ENCODE measurements at regions not wholly inside any gene's neighbourhood (a gene's known extent, or its start where the extent isn't known, plus 50 kb on each side); places are given as distances from the start of the nearest gene placed in this dataset.
"Not testable (repeated sequence)": the region's sequence is repeated elsewhere in the genome, so short reads cannot be mapped to it uniquely, and the experiment has no call there.

DNA sequence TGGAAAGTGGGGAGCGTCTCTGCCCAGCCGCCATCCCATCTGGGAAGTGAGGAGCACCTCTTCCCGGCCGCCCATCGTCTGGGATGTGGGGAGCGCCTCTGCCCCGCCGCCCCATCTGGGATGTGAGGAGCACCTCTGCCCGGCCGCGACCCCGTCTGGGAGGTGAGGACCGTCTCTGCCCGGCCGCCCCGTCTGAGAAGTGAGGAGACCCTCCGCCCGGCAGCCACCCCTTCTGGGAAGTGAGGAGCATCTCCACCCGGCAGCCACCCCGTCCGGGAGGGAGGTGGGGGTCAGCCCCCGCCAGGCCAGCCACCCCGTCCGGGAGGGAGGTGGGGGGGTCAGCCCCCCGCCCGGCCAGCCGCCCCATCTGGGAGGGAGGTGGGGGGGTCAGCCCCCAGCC is 190.0 kb upstream of the MGAT5 start:
- not testable (repeated sequence) for DNase-seq (ENCODE audit: low read depth in 1 of 2, low spot score in 1 of 2)

DNA sequence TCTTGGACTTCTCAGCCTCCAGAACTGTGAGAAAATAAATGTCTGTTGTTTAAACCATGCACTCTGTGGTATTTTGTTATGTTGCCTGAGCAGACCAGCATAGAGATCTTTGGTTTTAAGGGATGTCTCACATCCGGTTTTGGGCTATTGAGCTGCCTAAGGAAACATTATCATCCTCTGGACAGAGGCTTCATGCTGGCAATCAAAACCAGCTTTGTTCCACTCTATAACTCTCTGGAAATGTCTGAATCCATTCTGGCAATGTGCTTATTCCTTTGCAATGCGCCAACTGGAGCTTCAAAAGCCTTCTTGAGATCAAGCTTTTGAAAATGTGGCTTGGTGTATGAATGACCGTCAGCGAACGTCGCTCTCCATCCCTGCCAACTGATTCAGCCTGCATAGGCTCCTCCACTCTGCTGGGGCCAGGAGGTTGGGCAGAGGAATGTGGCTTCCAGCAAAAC is 183.6 kb upstream of the MGAT5 start:
- DNase-seq (ENCODE audit: low read depth in 1 of 2, low spot score in 1 of 2): no peak

DNA sequence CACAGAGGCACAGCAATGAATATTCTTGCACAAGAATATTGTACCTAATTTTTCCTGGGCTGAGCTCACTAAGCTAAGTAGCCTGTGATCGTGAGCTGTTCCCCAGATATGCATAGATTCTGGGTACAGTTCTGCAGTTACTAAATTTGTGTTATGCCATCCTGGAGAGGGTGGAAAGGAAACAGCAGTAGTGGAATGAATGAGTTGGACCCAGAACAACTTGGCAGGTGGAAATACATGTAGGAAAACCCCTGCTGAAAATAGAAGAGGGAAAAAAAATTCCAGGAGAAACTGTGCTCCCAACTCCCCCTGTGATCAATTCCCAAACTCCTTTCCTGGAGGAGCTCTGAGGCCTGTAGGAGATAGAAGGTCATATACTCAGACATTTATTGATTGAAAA is 181.5 kb upstream of the MGAT5 start:
- no peak for DNase-seq (ENCODE audit: low read depth in 1 of 2, low spot score in 1 of 2)

DNA sequence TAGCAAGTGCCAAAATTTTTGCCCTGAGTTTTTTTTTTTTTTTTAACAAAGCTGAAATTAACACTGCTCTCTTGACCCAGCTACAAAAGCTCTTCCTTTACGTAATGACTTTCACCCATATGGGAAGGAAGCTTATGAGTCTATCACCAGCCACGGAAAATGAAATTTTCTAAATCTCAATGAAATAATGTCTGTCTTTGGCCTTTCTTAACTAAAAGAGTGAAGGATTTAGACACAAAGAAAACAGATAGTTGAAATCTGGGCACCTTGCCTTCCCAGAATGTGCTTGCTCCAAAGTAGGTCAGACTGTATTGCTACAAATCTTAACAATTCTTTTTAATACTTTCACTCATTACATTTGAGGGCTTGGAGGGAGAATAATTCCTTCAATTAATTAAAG is 180.8 kb upstream of the MGAT5 start:
- no peak for DNase-seq (ENCODE audit: low read depth in 1 of 2, low spot score in 1 of 2)

DNA sequence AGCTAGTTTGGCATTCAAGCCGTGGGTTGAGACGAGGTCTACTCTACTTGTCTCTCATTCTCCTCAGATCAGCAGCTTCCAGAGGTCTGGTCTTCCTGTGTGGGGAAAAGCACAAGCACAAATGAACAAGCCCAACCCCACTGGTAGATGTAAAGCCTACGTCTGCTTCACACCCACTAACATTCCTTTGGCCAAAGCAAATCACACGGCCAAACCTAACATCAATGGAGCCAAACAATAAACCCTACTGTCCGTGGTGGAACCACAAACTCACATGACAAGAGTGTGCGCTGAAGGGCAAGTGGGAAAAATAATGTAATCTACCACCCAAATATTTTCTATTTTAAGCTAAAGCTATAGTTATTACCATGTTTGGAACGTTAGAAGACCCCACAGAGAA is 179.3 kb upstream of the MGAT5 start:
- DNase-seq (ENCODE audit: low read depth in 1 of 2, low spot score in 1 of 2): no peak

DNA sequence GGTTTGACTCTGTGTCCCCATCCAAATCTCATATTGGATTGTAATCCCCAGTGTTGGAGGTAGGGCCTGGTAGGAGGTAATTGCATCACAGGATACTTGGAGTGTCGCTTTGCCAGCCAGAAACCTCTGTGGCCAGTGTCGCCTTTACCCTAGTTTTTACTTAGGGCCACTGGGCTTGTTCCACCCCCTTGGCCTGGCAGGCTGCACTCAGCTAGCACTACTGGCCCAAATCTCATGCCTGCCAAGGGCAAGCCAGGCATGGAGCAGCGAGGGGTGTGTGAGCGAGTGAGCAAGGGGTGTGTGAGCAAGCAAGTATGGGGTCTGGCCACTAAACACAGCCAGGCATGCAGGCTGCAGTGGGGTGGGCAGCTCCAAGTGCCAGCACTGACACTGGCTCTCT is 178.7 kb upstream of the MGAT5 start:
- DNase-seq (ENCODE audit: low read depth in 1 of 2, low spot score in 1 of 2): no peak

DNA sequence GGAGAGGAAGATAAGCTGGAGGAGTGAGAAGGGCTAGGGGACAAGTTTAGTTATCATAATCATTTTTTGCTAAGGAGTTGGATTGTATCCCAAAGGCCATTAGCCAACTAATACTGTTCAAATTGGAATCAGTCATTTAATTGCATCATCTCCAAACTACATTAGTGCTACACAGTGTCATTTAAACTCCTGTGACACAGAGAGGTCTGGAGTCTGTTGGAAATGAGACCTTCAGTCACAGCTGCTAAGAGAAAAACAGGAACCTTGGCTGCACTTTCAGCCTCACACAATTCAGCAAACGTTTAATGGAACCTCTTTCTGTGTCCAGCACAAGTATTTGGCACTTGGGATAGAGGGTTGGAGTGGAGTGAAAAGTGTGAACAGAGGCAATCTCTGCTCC is 175.5 kb upstream of the MGAT5 start:
- no peak for DNase-seq (ENCODE audit: low read depth in 1 of 2, low spot score in 1 of 2)

DNA sequence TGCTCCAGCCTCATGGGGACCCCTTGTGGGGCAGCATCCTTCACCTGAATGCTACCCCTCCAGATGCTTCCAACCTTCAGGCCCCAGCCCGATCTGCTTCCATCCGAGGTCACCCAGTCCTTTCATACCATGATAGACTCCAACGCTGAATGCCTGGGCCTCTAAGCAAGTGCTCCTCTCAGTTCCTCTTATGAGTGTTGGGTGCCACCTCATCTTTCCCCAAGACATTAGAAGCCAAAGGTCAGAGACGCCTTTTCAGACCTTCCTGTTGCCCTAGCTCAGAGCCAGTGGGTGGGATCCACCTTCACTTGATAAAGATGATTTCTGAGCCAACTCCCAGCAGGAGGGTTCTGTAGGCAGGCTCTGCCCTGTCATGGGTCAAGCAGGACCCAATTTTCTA is 174.5 kb upstream of the MGAT5 start:
- no peak for DNase-seq (ENCODE audit: low read depth in 1 of 2, low spot score in 1 of 2)

DNA sequence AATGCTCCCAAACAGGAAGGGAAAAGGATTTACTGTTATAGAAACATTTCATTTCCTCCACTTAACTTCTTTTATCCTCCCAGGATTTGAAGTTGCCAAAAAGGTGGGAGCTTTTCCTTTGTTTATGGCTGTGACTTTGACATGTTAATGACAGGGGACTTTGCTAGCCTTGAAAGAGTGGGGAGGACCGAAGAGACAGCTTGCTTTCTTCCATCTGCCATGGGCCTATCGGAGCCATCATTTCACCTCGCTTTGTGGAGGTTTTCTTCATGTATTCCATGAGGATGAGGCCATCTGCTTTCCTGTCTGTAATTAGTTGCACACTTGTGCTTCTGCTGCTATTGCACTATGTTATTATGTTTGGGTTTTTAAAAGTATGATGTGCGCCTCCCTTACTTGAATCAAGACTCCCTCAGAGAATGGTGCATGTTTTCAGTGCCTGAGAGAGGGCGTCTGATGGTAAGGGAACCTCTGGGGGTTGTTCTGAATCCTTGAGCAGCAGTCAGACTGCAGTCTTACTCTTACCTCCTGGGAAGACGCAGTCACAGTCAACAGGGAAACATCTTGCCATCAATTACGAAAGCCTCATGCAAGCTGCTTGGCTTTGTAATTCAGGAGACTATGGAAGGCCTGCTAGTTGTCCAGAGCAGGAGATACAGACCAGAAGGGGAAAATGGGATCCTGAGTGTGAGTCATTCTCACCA is 173.3 kb upstream of the MGAT5 start:
- DNase-seq (ENCODE audit: low read depth in 1 of 2, low spot score in 1 of 2): no peak

DNA sequence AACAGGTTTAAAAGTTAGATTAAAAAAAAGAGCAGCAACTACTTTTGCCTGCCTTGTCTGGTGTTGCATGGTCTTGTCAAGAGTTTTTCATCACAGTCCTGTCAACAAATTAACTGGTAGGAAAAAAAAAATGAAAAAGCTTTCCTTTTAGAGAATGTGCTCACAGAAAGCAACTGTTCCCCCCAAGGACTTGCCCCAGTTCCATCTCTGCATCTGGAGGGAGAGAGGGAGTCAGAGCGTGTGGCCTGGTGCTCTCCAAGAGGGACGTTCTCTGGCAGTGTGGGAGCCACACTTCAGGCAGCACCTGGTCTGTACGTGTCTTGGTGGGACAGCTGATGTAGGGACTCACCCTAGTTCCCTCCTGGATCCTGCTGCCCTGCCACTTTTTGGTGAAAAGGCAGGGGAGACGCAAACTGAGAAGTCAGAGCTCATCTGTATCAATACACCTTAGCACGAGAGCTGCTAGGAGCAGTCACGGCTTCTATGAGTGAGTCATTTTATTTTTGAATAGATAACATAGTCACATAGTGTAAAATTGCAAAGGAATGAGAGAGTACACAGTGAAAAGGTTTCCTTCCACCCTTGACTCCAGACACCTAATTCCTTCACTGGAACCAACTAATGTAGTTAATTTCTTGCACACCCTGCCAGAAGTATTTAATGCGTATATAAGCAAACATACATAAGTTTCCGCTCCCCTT is 172.5 kb upstream of the MGAT5 start:
- DNase-seq (ENCODE audit: low read depth in 1 of 2, low spot score in 1 of 2): no peak

DNA sequence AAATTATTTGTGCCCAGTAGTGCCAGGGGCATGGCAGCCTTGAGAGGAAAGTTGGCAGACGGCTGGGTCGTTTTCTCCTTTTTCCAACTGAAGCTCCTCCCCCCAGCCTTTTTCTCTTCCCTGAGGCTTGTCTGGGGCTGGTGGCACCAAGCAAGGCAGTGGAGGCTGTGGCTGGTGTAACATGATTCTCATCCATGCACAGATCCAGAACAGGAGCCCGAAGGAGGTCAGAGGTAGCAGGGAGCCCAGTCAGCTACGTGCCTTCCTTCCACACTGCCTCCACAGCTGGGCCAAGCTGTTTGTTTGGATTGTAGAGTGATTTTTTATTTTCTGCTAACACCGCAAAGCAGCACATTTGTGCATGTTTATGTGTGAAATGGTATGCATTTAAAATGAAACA is 170.3 kb upstream of the MGAT5 start:
- no peak for DNase-seq (ENCODE audit: low read depth in 1 of 2, low spot score in 1 of 2)

DNA sequence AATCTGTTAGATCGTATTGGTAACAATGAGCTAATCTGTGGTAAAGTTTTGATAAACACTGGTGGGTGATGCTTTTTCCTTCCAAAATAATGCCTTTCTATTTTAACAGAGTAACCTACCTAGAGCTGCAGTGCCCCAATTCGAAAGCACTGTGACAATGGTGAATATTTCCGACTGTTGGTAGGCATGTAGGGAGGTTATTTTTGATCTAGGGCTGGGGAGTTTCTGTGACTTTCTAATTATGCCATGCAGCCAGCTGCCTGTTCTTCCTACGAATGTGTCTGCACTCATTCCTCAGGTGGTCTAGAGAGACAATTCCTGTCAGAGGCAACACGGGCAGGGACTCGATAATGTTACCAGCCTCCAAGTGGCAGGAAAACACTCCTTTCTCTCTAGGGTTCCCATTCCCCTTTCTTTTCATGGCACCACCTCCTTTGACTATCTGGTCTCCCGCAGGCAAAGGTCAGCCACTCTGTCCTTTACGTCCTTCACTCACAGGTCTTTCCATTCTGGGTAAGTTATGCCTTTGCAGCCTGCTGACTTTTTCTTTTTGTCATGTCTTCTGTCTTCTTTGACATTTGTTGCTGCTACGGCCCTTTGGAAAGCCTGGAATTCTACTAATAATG is 167.2 kb upstream of the MGAT5 start:
- no peak for DNase-seq (ENCODE audit: low read depth in 1 of 2, low spot score in 1 of 2)

DNA sequence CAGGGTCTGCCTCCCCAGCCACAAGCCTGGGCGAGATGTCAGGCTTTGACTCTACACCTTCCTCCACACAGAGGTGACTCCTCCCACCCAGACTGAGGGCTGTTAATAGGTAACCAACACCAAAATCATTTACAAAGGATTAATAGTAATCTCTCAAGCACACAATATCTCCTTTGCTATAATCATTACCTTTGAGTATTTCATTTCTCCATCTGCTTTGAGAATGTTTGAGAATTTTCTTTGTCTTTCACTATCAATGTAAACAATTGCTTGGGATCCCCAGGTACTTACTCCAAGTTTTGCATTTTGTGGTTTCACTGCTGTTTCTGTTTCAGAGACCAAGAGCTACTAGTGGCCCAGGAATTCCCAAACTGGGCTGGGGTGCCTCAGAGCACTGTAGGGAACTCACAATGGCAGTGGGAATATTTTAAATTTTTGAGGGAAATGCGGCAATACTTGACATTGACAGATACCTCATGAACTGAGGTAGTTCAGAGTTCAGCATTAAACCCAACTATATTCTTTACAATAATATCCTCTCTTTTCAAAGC is 166.4 kb upstream of the MGAT5 start:
- no peak for DNase-seq (ENCODE audit: low read depth in 1 of 2, low spot score in 1 of 2)

DNA sequence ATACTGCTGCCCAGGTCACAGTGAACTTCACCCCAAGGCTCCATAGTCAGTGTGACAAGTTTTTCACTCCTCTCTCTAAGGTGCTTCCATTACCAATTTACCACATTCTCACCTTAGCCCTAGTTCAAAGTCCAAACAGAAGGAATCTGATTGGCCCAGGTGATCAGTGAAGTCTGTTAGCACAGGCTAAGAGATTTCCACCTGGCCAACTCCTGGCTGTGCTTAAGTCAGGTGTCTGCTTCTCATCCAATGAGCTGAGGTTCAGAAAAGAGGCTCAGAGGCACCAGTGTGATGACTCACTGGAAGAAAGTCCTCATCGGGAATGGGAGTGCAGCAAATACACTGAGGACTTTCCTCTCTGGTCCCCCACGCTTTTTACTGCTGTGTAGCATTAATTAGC is 164.4 kb upstream of the MGAT5 start:
- no peak for DNase-seq (ENCODE audit: low read depth in 1 of 2, low spot score in 1 of 2)

DNA sequence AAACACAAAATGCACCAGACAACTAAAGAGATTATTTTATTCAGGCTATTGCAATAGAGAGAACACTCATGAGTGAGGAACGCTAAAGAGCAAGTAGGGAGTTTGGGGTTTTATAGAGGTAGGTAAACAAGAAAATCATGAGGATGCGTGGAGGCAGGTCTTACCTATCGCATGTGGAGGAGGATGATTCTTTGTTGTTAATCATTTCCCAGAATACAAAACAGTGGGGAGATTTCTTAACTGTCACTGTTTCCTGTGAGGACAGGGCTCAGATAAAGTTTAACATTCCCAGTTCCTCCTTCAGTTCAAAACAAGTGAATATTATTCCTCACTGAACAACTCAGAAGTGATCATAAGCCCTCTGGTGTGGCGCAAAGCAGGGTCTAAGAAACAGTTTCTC is 156.1 kb upstream of the MGAT5 start:
- DNase-seq (ENCODE audit: low read depth in 1 of 2, low spot score in 1 of 2): no peak

DNA sequence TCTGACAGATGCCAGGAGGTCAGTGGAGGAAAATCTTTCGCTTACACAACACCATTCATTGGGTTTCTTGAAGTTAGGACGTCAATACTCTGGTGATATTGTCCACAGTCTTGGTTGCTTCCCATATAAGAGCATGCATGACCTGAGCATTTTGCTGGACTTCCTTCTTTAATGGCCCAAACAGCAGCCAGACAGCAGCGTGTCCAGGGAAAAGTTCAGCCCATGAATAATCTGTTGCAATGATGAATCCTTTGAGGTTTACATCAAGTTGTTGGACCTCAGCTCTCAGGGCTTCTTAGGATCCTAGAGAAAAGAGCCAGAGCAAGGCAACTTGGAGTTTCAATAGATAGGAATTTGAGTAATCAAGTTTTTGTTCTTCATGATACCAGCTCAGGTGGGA is 155.6 kb upstream of the MGAT5 start:
- DNase-seq (ENCODE audit: low read depth in 1 of 2, low spot score in 1 of 2): no peak

DNA sequence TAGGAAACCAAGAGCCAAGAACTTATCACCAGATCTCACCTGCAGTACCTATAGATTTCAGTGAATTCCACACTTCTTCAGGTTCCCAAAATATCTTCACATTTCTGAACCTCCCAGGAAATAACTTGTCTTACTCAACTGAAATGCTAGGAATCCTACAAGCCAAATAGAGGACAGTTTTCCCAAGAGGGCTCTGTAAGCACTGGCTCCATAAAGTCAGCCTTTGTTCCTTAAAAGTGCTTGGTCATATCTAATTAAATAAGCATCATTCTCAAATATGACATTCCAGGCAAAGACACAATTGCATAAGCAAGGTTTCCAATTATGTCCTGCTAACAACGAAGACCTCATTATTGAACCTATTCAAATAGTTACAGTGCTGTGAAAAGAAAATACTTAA is 154.6 kb upstream of the MGAT5 start:
- DNase-seq (ENCODE audit: low read depth in 1 of 2, low spot score in 1 of 2): no peak

DNA sequence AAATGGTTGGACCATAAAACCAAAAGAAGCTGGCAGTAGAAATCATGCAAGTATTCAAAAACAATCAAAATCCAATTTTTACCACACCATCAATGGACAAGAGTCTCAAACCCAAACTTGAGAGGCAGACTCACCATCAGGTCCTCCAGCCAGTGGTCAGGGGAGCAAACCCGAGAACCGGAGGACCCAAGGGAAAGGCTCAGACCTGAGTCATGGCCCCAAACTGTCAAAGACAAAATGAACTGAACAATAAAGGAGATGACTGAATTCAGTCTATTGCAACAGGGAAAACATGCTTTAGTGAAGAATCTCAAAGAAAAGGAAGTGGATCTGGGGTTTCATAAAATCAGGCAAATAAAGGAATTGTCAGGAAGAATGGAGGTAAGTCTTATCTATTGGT is 150.7 kb upstream of the MGAT5 start:
- no peak for DNase-seq (ENCODE audit: low read depth in 1 of 2, low spot score in 1 of 2)

DNA sequence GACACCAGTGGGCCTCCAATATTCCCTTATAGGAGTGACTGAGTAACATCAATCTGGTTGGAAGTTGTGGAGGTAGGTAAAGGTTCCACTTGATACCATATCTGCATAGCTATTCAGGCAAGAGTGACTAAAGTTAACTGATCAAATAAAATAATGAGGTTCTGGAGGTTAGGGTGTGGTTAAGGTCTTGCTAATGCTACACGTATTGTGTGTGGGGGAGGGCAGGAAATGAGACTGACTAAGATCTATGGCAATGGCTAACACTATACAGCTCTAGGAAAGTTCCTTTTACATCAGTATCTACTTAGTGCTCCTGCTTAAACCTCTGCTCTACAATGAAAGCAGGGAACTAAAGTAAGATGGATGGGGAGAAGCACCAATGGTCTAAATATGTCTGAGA is 149.1 kb upstream of the MGAT5 start:
- no peak for DNase-seq (ENCODE audit: low read depth in 1 of 2, low spot score in 1 of 2)

DNA sequence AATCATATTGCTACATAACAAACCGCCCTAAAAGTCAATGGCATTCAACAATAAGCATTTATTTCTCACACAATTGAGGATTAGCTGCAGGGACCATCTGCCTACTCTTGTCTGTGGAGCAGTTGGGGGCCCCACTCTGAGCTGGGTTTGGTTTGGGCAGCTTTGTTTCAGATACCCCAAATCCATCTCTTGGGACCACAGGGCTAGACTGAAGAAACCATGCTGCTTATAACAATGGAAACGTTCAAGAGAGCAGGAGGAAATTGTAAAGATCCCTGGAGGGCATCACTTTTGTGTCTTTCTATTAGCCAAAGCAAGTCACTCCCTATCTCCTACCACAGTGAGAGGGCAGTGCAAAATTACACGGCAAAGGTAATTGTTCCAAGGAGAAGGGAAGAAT is 146.5 kb upstream of the MGAT5 start:
- no peak for DNase-seq (ENCODE audit: low read depth in 1 of 2, low spot score in 1 of 2)

DNA sequence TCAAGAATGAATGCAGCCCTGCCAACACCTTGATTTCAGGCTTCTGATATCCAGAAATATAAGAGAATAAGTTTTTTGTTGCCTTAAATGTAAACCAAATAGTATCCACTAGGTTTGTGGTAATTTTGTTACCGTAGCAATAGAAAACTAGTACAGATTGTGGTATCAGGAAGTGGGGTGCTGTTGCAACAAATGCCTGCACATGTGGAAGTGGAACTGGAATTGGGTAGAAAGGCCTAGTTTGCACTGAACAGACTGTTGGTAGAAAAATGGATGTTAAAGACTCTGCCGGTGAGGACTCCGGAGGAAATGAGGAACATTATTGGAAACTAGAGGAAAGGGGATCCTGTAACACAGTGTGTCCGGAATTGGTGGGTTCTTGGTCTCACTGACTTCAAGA is 145.8 kb upstream of the MGAT5 start:
- no peak for DNase-seq (ENCODE audit: low read depth in 1 of 2, low spot score in 1 of 2)

DNA sequence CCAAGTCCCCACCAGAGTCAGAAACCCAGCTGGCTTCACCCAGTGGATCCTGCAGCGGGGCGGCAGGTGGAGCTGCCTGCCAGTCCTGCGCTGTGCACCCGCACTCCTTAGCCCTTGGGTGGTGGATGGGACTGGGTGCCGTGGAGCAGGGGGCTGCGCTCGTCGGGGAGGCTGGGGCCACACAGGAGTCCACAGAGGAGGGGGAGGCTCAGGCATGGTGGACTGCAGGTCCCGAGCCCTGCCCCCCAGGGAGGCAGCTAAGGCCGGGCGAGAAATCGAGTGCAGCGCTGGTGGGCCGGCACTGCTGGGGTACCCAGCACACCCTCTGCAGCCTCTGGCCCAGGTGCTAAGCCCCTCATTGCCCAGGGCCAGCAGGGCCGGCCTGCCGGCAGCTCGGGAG is 144.6 kb upstream of the MGAT5 start:
- DNase-seq (ENCODE audit: low read depth in 1 of 2, low spot score in 1 of 2): no peak

Measured in stimulated activated CD4-positive, alpha-beta T cell treated with anti-CD3 and anti-CD28 coated beads, Interleukin-15, amount 100 ng/mL, for 1 hour (primary cell).